Kidney epithelial cell (primary cell): ENCODE measurements at regions not wholly inside any gene's neighbourhood (a gene's known extent, or its start where the extent isn't known, plus 50 kb on each side); places are given as distances from the start of the nearest gene placed in this dataset.

Experiments
- DNase-seq: peaks from one replicate; pipeline ENCODE4 v3.0.0-alpha.2; 2010; ENCODE audit warnings: low read depth
- H3K27me3 ChIP-seq: 2 replicates; pipeline ENCODE4 v1.6.0; 2011; ENCODE audit warnings: low read length; ENCODE audit not compliant: control insufficient read depth, insufficient read depth
- H3K36me3 ChIP-seq: 2 replicates; pipeline ENCODE4 v1.5.1; 2011; ENCODE audit warnings: low read length; ENCODE audit not compliant: control insufficient read depth, insufficient read depth
- H3K4me3 ChIP-seq: 2 replicates; pipeline ENCODE4 v1.5.1; 2011; ENCODE audit warnings: low read depth, mild to moderate bottlenecking, control low read depth, low read length
- TF ChIP-seq, protein P1 (sequence below): IDR thresholded peaks from 2 replicates; pipeline ENCODE4 v1.5.1; 2011; ENCODE audit warnings: mild to moderate bottlenecking, moderate library complexity, low read length, control low read depth, inconsistent platforms; ENCODE audit not compliant: insufficient read depth, poor library complexity, severe bottlenecking

DNA sequence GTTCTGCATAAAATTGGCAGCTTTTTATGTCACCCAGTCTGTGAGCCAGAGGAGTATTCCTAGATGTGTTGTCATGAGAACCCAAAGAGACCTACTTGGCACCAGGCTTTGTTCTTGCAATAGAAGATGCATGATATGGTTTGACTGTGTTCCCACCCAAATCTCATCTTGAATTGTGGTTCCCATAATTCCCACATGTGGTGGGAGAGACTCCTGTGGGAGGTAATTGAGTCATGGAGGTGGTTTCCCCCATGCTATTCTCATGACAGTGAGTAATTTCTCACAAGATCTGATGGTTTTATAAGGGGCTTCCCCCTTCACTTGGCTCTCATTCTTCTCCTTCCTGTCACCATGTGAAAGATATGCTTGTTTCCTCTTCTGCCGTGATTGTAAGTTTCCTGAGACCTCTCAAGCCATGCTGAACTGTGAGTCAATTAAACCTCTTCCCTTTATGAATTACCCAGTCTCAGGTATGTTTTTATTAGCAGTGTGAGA, 572.0 kb upstream of the ATP2B1 start:
- Histone ChIP-seq H3K27me3 (no peaks in the 10 kb centered on the region), H3K4me3 (no peak overlapping the region), H3K36me3 (no peaks in the 10 kb centered on the region)
- TF ChIP-seq, protein P1, sequence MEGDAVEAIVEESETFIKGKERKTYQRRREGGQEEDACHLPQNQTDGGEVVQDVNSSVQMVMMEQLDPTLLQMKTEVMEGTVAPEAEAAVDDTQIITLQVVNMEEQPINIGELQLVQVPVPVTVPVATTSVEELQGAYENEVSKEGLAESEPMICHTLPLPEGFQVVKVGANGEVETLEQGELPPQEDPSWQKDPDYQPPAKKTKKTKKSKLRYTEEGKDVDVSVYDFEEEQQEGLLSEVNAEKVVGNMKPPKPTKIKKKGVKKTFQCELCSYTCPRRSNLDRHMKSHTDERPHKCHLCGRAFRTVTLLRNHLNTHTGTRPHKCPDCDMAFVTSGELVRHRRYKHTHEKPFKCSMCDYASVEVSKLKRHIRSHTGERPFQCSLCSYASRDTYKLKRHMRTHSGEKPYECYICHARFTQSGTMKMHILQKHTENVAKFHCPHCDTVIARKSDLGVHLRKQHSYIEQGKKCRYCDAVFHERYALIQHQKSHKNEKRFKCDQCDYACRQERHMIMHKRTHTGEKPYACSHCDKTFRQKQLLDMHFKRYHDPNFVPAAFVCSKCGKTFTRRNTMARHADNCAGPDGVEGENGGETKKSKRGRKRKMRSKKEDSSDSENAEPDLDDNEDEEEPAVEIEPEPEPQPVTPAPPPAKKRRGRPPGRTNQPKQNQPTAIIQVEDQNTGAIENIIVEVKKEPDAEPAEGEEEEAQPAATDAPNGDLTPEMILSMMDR: no peak
- peak; percentile 31 for DNase-seq

DNA sequence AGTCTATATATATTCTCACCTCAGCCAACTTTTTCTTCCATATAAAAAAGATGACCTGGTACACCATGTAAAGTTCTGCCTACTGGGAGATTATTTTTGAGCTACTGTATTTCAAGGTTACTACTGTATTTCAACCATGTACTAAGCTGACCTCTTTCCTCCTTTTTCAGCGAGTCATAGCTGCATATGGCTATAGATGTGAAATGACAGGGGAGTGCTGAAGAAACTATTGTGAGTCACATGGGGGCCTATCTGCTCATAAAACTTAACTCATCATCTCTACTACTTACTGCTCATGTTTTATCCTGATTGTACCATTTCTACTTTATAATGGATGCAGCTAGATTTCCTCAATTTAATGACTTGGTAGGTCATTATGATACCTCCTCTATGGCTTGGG, 571.4 kb upstream of the ATP2B1 start:
- no peaks in the 10 kb centered on the region for H3K36me3 ChIP-seq
- DNase-seq: peak; percentile 7
- no peaks in the 10 kb centered on the region for H3K27me3 ChIP-seq
- TF ChIP-seq, protein P1: no peak
- H3K4me3 ChIP-seq: no peak overlapping the region

DNA sequence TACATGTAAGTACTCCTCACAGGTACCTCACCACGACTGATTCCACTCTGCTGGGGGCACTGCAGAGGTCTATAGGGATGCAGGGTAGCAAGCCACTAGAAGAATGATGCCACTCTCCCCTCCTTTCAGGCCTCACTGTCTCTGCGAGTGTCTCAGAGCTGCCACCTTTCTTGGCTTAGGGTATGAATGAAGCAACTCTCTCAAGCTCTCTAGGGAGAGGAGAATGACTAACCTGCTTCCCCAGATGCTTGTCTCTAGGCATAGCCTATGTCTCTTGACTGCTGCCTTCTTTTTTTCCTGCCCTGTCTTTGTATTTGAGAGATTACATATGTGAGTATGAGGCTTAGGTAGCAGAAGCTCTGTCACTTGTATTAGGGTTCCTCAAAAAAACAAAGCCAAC, 566.5 kb upstream of the ATP2B1 start:
- H3K4me3 ChIP-seq: no peak overlapping the region
- TF ChIP-seq, protein P1: no peak
- no peaks in the 10 kb centered on the region for H3K36me3 ChIP-seq
- DNase-seq: no peak
- no peaks in the 10 kb centered on the region for H3K27me3 ChIP-seq

DNA sequence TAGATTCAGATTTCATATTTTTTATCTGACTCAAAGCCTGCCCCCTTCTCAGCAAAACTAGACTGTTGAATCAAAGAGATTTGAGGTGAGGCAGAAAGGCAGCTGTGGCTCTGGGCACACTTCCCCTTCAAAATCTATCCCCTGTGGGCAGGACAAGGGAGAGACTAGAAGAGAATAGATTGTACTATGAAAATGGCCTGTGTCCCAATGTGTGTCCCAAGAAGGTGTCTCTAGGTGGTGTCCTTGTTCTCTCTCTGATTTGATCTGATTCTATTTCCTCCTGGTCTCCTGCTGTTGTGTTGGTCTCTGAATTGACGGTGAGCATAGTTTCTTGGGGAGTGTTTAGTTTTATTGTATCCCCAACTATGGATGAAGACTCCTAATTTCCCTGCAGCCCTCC, 565.8 kb upstream of the ATP2B1 start:
- Histone ChIP-seq H3K36me3 (no peaks in the 10 kb centered on the region), H3K27me3 (no peaks in the 10 kb centered on the region), H3K4me3 (no peak overlapping the region)
- no peak for DNase-seq
- TF ChIP-seq, protein P1: no peak

DNA sequence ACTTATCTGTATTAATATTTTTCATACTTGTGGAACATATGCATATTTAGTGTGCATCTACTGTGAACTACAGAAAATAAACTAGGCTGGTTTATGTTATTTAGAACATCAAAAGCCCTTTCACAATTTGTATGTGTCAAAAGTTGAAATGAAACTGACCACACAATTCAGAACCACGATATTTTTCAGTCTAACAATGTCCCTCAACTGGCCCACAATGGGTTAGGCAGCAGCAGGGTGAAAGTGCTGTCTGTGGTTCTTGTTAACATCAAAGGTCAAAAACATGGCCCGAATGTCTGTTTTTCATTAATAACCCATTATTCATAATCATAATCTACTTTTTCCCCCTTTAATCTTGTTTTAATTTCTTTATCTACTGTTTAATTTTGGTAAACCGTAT, 559.9 kb upstream of the ATP2B1 start:
- TF ChIP-seq, protein P1: no peak
- DNase-seq: no peak

DNA sequence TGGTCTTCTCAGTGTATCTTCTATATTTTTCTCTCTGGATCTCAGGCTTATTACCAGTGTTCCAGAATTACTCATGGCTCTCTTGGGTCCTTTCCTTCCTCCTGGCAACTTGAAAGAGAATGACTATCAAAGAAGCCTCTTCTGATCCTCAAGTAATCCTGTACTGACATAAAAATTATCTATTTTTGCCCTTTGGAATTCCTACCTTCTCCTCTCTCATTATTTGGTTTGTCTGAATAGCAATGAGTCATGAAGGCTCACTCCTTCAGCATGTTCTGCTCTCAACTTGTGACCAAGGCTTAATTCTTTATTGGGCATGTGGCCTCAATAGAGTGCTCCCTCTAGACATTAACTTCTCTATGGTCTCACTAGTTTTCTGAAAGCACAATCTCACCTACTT, 553.6 kb upstream of the ATP2B1 start:
- Histone ChIP-seq H3K27me3 (no peaks in the 10 kb centered on the region), H3K36me3 (no peaks in the 10 kb centered on the region), H3K4me3 (no peak overlapping the region)
- TF ChIP-seq, protein P1: no peak
- DNase-seq: peak; percentile 9

More for the DNA sequence above, 559.9 kb upstream of the ATP2B1 start:
- Histone ChIP-seq H3K27me3 (no peaks in the 10 kb centered on the region), H3K4me3 (no peak overlapping the region), H3K36me3 (no peaks in the 10 kb centered on the region)
